ENCODE measurements at regions not wholly inside any gene's neighbourhood (a gene's known extent, or its start where the extent isn't known, plus 50 kb on each side); places are given as distances from the start of the nearest gene placed in this dataset.

DNA sequence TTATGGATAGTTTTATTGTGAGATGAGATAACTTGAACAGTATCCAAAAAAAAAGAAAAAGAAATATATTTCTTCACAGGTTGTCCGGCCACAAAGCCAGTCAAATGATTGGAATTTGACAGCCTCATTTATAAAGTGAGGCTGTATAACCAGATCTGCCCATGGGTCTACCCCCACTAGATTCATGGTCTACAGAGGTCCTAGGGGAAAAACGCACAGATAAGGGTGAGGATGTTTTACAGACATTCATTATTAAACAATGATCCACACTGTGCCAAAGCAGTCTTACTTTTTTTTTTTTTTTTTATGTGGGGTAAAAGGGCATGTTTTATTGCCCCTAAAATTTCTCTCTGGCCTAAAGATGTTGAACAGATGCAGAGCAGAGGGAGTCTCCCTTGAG, 1503.0 kb upstream of the CDH8 start:
- Histone ChIP-seq H3K4me3 (ENCODE audit: low read depth, low read length) (no peak overlapping the region), H3K27me3 (replicated peaks; ENCODE audit: control insufficient read depth, insufficient read depth, low read length) (no peaks in the 10 kb centered on the region), H3K36me3 (ENCODE audit: control insufficient read depth, insufficient read depth, low read length) (no peaks in the 10 kb centered on the region), H3K9me3 (no peaks in the 10 kb centered on the region), H3K4me1 (no peaks in the 10 kb centered on the region)
- Mint-ChIP-seq H3K36me3 (ENCODE audit: insufficient read depth, unreplicated experiment) (no peaks in the 10 kb centered on the region), H3K27ac (ENCODE audit: unreplicated experiment) (no peak overlapping the region), H3K9me3 (ENCODE audit: unreplicated experiment) (no peaks in the 10 kb centered on the region), H3K27me3 (ENCODE audit: insufficient read depth, unreplicated experiment) (no peaks in the 10 kb centered on the region), H3K4me3 (ENCODE audit: unreplicated experiment) (no peak overlapping the region), H3K4me1 (ENCODE audit: low read depth, unreplicated experiment) (no peaks in the 10 kb centered on the region)
- POLR2A ChIA-PET, result no interaction called here
- CTCF ChIA-PET, result no interaction called here
- intact Hi-C loops (cut with micrococcal nuclease; ENCODE audit: unreplicated experiment), result no loop called here
- TF ChIP-seq, protein P1, sequence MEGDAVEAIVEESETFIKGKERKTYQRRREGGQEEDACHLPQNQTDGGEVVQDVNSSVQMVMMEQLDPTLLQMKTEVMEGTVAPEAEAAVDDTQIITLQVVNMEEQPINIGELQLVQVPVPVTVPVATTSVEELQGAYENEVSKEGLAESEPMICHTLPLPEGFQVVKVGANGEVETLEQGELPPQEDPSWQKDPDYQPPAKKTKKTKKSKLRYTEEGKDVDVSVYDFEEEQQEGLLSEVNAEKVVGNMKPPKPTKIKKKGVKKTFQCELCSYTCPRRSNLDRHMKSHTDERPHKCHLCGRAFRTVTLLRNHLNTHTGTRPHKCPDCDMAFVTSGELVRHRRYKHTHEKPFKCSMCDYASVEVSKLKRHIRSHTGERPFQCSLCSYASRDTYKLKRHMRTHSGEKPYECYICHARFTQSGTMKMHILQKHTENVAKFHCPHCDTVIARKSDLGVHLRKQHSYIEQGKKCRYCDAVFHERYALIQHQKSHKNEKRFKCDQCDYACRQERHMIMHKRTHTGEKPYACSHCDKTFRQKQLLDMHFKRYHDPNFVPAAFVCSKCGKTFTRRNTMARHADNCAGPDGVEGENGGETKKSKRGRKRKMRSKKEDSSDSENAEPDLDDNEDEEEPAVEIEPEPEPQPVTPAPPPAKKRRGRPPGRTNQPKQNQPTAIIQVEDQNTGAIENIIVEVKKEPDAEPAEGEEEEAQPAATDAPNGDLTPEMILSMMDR (IDR thresholded peaks at IDR 0.05; ENCODE audit: insufficient read depth in 1 of 2, low read depth in 1 of 2, low read length in 1 of 2, severe bottlenecking in 1 of 2, unreplicated experiment in 1 of 2), result no peak
- no peak for DNase-seq
- BruUV-seq (replicated peaks), result no TSS peak

DNA sequence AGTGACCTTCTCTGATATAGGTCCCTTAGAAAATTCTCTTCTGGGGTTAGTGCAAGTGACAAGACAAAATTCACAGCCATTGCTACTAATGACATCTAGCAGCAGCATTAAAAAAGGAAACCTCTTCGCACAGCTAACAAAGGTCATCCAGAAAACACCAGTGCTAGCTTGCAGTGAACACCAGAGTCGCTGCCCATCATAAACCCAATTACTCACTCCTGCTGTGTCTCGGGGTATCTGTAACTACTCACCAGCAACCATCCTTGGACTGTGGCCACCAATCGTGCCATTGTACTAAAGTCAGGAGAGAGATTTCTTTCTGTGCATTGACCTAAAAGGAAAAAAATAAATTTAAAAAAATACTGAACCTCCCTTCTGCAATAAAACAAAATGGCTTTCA, 1494.7 kb upstream of the CDH8 start:
- intact Hi-C loops (cut with micrococcal nuclease; ENCODE audit: unreplicated experiment), result loop anchor here (1.0 kb wide), 1 partner anchor 521 kb away; no protein-coding TSS in a partner anchor
- Mint-ChIP-seq H3K4me3 (ENCODE audit: unreplicated experiment) (no peak overlapping the region), H3K9me3 (ENCODE audit: unreplicated experiment) (peaks cover 6% of the 10 kb centered on the region), H3K4me1 (ENCODE audit: low read depth, unreplicated experiment) (no peaks in the 10 kb centered on the region), H3K27me3 (ENCODE audit: insufficient read depth, unreplicated experiment) (peaks cover 2% of the 10 kb centered on the region), H3K27ac (ENCODE audit: unreplicated experiment) (no peak overlapping the region), H3K36me3 (ENCODE audit: insufficient read depth, unreplicated experiment) (no peaks in the 10 kb centered on the region)
- H3K9me3 ChIP-seq, result no peaks in the 10 kb centered on the region
- no peak overlapping the region for H3K4me3 ChIP-seq (ENCODE audit: low read depth, low read length)
- no peaks in the 10 kb centered on the region for H3K27me3 ChIP-seq (replicated peaks; ENCODE audit: control insufficient read depth, insufficient read depth, low read length)
- DNase-seq, result no peak
- TF ChIP-seq, protein P1 (IDR thresholded peaks at IDR 0.05; ENCODE audit: insufficient read depth in 1 of 2, low read depth in 1 of 2, low read length in 1 of 2, severe bottlenecking in 1 of 2, unreplicated experiment in 1 of 2), result no peak
- ChIA-PET POLR2A (no interaction called here), CTCF (no interaction called here)
- no peaks in the 10 kb centered on the region for H3K4me1 ChIP-seq
- H3K36me3 ChIP-seq (ENCODE audit: control insufficient read depth, insufficient read depth, low read length), result no peaks in the 10 kb centered on the region
- BruUV-seq (replicated peaks), result no TSS peak

DNA sequence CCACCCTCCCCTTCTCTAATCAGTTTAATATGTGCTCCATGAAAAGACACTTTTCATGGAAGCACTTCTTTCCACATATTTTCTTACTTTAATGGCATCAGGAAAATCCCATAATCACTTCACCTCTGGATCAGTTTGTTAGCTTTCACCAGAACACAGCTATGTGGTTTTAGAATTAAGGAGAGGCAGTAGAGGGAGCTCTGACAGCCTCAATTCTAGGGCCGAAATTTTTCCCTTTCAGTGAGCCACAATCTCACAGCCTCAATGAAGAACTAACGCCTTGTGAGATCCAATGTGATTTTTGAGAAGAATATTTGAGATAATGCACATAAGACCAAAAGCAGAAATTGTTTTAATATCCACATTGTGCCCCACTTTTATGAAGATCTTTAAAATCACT, 1494.0 kb upstream of the CDH8 start:
- peaks cover 2% of the 10 kb centered on the region for H3K27me3 Mint-ChIP-seq (ENCODE audit: insufficient read depth, unreplicated experiment)
- no peak overlapping the region for H3K4me3 Mint-ChIP-seq (ENCODE audit: unreplicated experiment)
- no peak overlapping the region for H3K27ac Mint-ChIP-seq (ENCODE audit: unreplicated experiment)
- intact Hi-C loops (cut with micrococcal nuclease; ENCODE audit: unreplicated experiment), result loop anchor here (1.0 kb wide), 1 partner anchor 522 kb away; no protein-coding TSS in a partner anchor
- no peaks in the 10 kb centered on the region for H3K36me3 ChIP-seq (ENCODE audit: control insufficient read depth, insufficient read depth, low read length)
- peaks cover 6% of the 10 kb centered on the region for H3K9me3 Mint-ChIP-seq (ENCODE audit: unreplicated experiment)
- ChIA-PET POLR2A (no interaction called here), CTCF (no interaction called here)
- BruUV-seq (replicated peaks), result no TSS peak
- H3K36me3 Mint-ChIP-seq (ENCODE audit: insufficient read depth, unreplicated experiment), result no peaks in the 10 kb centered on the region
- H3K4me1 Mint-ChIP-seq (ENCODE audit: low read depth, unreplicated experiment), result no peaks in the 10 kb centered on the region
- H3K4me1 ChIP-seq, result no peaks in the 10 kb centered on the region
- no peak for DNase-seq
- TF ChIP-seq, protein P1 (IDR thresholded peaks at IDR 0.05; ENCODE audit: insufficient read depth in 1 of 2, low read depth in 1 of 2, low read length in 1 of 2, severe bottlenecking in 1 of 2, unreplicated experiment in 1 of 2), result peak in 1 of 2 experiments; percentile 19
- H3K27me3 ChIP-seq (replicated peaks; ENCODE audit: control insufficient read depth, insufficient read depth, low read length), result no peaks in the 10 kb centered on the region
- no peak overlapping the region for H3K4me3 ChIP-seq (ENCODE audit: low read depth, low read length)
- H3K9me3 ChIP-seq, result no peaks in the 10 kb centered on the region
